H1 (cell line): ENCODE measurements at regions not wholly inside any gene's neighbourhood (a gene's known extent, or its start where the extent isn't known, plus 50 kb on each side); places are given as distances from the start of the nearest gene placed in this dataset.
"Not testable (repeated sequence)": the region's sequence is repeated elsewhere in the genome, so short reads cannot be mapped to it uniquely, and the experiment has no call there.

Experiments
- CTCF ChIA-PET: fragments of 300-600 bp; sonication (Branson Sonifier 250); formaldehyde crosslinking; loops from one replicate; lab custom pipeline; 2021; ENCODE audit not compliant: partially characterized antibody; lab: Charles Lee
- POLR2A ChIA-PET: fragments of 300-600 bp; sonication (Branson Sonifier 250); formaldehyde crosslinking; loops from one replicate; lab custom pipeline; 2021; ENCODE audit warnings: inconsistent platforms; ENCODE audit not compliant: partially characterized antibody; lab: Charles Lee
- DNase-seq, 2 experiments: peaks; one replicate each; pipeline versions ENCODE4 v3.0.0 to v3.0.0-alpha.2; 2010 to 2022; ENCODE audit warnings: low spot score in 2 of 2, low read depth in 1 of 2, mixed read lengths in 1 of 2
- FAIRE-seq: peaks from 2 replicates; lab custom pipeline; 2011; peaks lifted over from hg19 to GRCh38; lab: Jason Lieb, UNC
- H2AFZ ChIP-seq: 2 replicates; pipeline ENCODE4 v1.8.1; 2012; ENCODE audit warnings: low read length, inconsistent platforms
- H2AK5ac ChIP-seq: 2 replicates; pipeline ENCODE4 v1.6.1; 2013; ENCODE audit warnings: low read depth, low read length
- H2BK120ac ChIP-seq: replicated peaks from 2 replicates; pipeline ENCODE3; 2013; ENCODE audit warnings: low read depth, low read length, inconsistent platforms
- H2BK12ac ChIP-seq: 2 replicates; pipeline ENCODE4 v1.6.1; 2013; ENCODE audit warnings: low read depth, low read length
- H2BK15ac ChIP-seq: 2 replicates; pipeline ENCODE4 v1.6.1; 2013; ENCODE audit warnings: low read length
- H2BK20ac ChIP-seq: 2 replicates; pipeline ENCODE4 v1.6.1; 2013; ENCODE audit warnings: low read length
- H2BK5ac ChIP-seq: 2 replicates; pipeline ENCODE4 v1.6.1; 2013; ENCODE audit warnings: low read depth, low read length
- H3K14ac ChIP-seq: 2 replicates; pipeline ENCODE4 v1.6.1; 2013; ENCODE audit warnings: inconsistent platforms; ENCODE audit not compliant: insufficient read length
- H3K18ac ChIP-seq: 2 replicates; pipeline ENCODE4 v1.6.1; 2013; ENCODE audit warnings: low read length; ENCODE audit errors: extremely low read depth
- H3K23ac ChIP-seq: 2 replicates; pipeline ENCODE4 v1.6.1; 2013; ENCODE audit warnings: inconsistent platforms; ENCODE audit not compliant: insufficient read length
- H3K23me2 ChIP-seq: 2 replicates; pipeline ENCODE4 v1.6.1; 2013; ENCODE audit warnings: low read depth, low read length
- H3K27ac ChIP-seq: 2 replicates; pipeline ENCODE4 v1.6.1; 2011; ENCODE audit warnings: low read depth, low read length, inconsistent platforms
- H3K27me3 ChIP-seq, 4 experiments: replicated peaks in 1 of 4; 1 replicate in 1 of 4; 2 replicates in 3 of 4; pipeline versions ENCODE4 v1.6.1 to v1.8.1; 2011 to 2013; ENCODE audit warnings: low read length in 3 of 4, mild to moderate bottlenecking in 3 of 4, inconsistent platforms in 2 of 4, mixed read lengths in 2 of 4, moderate library complexity in 1 of 4; ENCODE audit not compliant: control insufficient read depth in 3 of 4, insufficient read depth in 3 of 4; ENCODE audit errors: extremely low read depth in 1 of 4
- H3K36me3 ChIP-seq, 4 experiments: 2 replicates each; pipeline versions ENCODE4 v1.6.1 to v1.8.1; 2011 to 2013; ENCODE audit warnings: mild to moderate bottlenecking in 4 of 4, low read length in 3 of 4, moderate library complexity in 2 of 4, control low read depth in 1 of 4, inconsistent platforms in 1 of 4; ENCODE audit not compliant: insufficient read depth in 4 of 4, control insufficient read depth in 2 of 4
- H3K4ac ChIP-seq: replicated peaks from 2 replicates; pipeline ENCODE3; 2013; ENCODE audit warnings: low read length, low read depth, mixed read lengths, inconsistent platforms; ENCODE audit not compliant: insufficient read length
- H3K4me1 ChIP-seq, 4 experiments: replicated peaks in 1 of 4; 1 replicate in 1 of 4; 2 replicates in 3 of 4; pipeline versions ENCODE4 v1.6.1 to v1.8.1; 2011 to 2013; ENCODE audit warnings: low read length in 3 of 4, inconsistent platforms in 2 of 4, mixed read lengths in 1 of 4; ENCODE audit not compliant: insufficient read depth in 4 of 4, control insufficient read depth in 3 of 4
- H3K4me2 ChIP-seq, 2 experiments: 2 replicates each; pipeline versions ENCODE4 v1.6.1 to v1.8.1; 2011 to 2013; ENCODE audit warnings: low read depth in 2 of 2, low read length in 2 of 2, control low read depth in 1 of 2, inconsistent platforms in 1 of 2, mild to moderate bottlenecking in 1 of 2; ENCODE audit not compliant: insufficient read depth in 1 of 2
- H3K4me3 ChIP-seq, 4 experiments: fragments of 200-600, 300-600 bp in 1 of 4; sonication (generic), shearing (Covaris generic), sonication (Bioruptor Twin) in 1 of 4; 2 replicates each; pipeline versions ENCODE4 v1.5.1 to v1.8.1; 2011 to 2016; ENCODE audit warnings: low read length in 4 of 4, low read depth in 3 of 4, control low read depth in 2 of 4, inconsistent platforms in 2 of 4, mild to moderate bottlenecking in 2 of 4, mixed read lengths in 1 of 4, moderate library complexity in 1 of 4; ENCODE audit not compliant: insufficient read depth in 2 of 4; ENCODE audit errors: extremely low read depth in 1 of 4
- H3K56ac ChIP-seq: replicated peaks from 2 replicates; pipeline ENCODE3; 2013; ENCODE audit warnings: low read depth, mild to moderate bottlenecking, mixed read lengths, low read length, inconsistent platforms; ENCODE audit not compliant: insufficient read length
- H3K79me1 ChIP-seq: 2 replicates; pipeline ENCODE4 v1.6.1; 2013; ENCODE audit warnings: low read depth, low read length, control low read depth
- H3K79me2 ChIP-seq, 2 experiments: 2 replicates each; pipeline versions ENCODE4 v1.6.1 to v1.8.1; 2012 to 2013; ENCODE audit warnings: low read length in 2 of 2, mild to moderate bottlenecking in 2 of 2, inconsistent platforms in 1 of 2; ENCODE audit not compliant: insufficient read depth in 2 of 2, control insufficient read depth in 1 of 2
- H3K9ac ChIP-seq, 4 experiments: replicated peaks in 1 of 4; 1 replicate in 1 of 4; 2 replicates in 3 of 4; pipeline versions ENCODE4 v1.6.1 to v1.8.1; 2011 to 2013; ENCODE audit warnings: low read depth in 3 of 4, low read length in 3 of 4, control low read depth in 2 of 4, mild to moderate bottlenecking in 2 of 4, moderate library complexity in 2 of 4, inconsistent platforms in 1 of 4; ENCODE audit errors: extremely low read depth in 1 of 4
- H3K9me3 ChIP-seq, 2 experiments: 2 replicates each; pipeline versions ENCODE4 v1.6.1 to v1.8.1; 2012 to 2013; ENCODE audit warnings: mild to moderate bottlenecking in 2 of 2, moderate library complexity in 2 of 2, control low read depth in 1 of 2, inconsistent platforms in 1 of 2, low read depth in 1 of 2, low read length in 1 of 2, mixed read lengths in 1 of 2; ENCODE audit not compliant: insufficient read depth in 2 of 2
- H4K20me1 ChIP-seq, 2 experiments: replicated peaks in 1 of 2; 2 replicates each; pipeline versions ENCODE3 to v1.8.1; 2011 to 2013; ENCODE audit warnings: inconsistent platforms in 2 of 2, low read length in 2 of 2, mild to moderate bottlenecking in 1 of 2; ENCODE audit not compliant: insufficient read depth in 2 of 2, control insufficient read depth in 1 of 2
- H4K5ac ChIP-seq: 2 replicates; pipeline ENCODE4 v1.6.1; 2013; ENCODE audit warnings: low read length, low read depth, mixed read lengths, inconsistent platforms; ENCODE audit not compliant: insufficient read length
- H4K8ac ChIP-seq: 2 replicates; pipeline ENCODE4 v1.8.0; 2013; ENCODE audit warnings: mild to moderate bottlenecking, moderate library complexity, low read length, inconsistent platforms; ENCODE audit not compliant: insufficient read depth; ENCODE audit errors: extremely low read depth
- H4K91ac ChIP-seq: replicated peaks from 2 replicates; pipeline ENCODE3; 2013; ENCODE audit warnings: low read length, mixed read lengths, inconsistent platforms; ENCODE audit not compliant: insufficient read length
- WGBS, 2 experiments: shearing (Covaris generic) in 1 of 2; methylation state at CpG; one replicate each; pipeline versions ENCODE4 v1.1.6 to v1.1.7; 2013 to 2015; ENCODE audit warnings: low lambda C conversion rate in 2 of 2, mixed read lengths in 2 of 2, inconsistent platforms in 1 of 2, low coverage in 1 of 2, missing lambda C conversion rate in 1 of 2; ENCODE audit not compliant: insufficient replicate concordance in 2 of 2, insufficient coverage in 1 of 2, insufficient read length in 1 of 2; ENCODE audit errors: extremely low coverage in 1 of 2, missing lambda C conversion rate in 1 of 2; 5-methylcytosine and 5-hydroxymethylcytosine counted together

GRCh38 chr2:238723740-238724320, 124.1 kb upstream of the TWIST2 start:
- H3K9me3 ChIP-seq, H3K23me2 ChIP-seq, H2BK15ac ChIP-seq, H2BK12ac ChIP-seq, FAIRE-seq, H3K18ac ChIP-seq, H3K36me3 ChIP-seq, H3K4me1 ChIP-seq, DNase-seq, H4K91ac ChIP-seq, H3K23ac ChIP-seq, H2BK5ac ChIP-seq, POLR2A ChIA-PET, H3K27me3 ChIP-seq, H3K4me2 ChIP-seq, H2AFZ ChIP-seq, H3K56ac ChIP-seq, CTCF ChIA-PET, H3K4ac ChIP-seq, H3K79me1 ChIP-seq, H3K14ac ChIP-seq, H2AK5ac ChIP-seq, H3K79me2 ChIP-seq, H3K4me3 ChIP-seq, H4K5ac ChIP-seq, H4K20me1 ChIP-seq, H2BK120ac ChIP-seq, H3K9ac ChIP-seq, H3K27ac ChIP-seq, H4K8ac ChIP-seq, H2BK20ac ChIP-seq: not testable (repeated sequence)
- 85% methylated on average over 8 of the region's 8 CpGs; no CpG with 5 or more reads in 1 of the 2 experiments for WGBS, 2 experiments
